IMR-90 (cell line): ENCODE measurements at regions not wholly inside any gene's neighbourhood (a gene's known extent, or its start where the extent isn't known, plus 50 kb on each side); places are given as distances from the start of the nearest gene placed in this dataset.

ENCODE experiments used
- ATAC-seq: fragments of 200-7000 bp; cut with Tn5 transposase; 2 replicates; pipeline ENCODE4 v1.9.1; 2020; ENCODE audit warnings: low read depth, mild to moderate bottlenecking, moderate library complexity
- BruUV-seq: library from RNA; stranded (reverse); fragments of 400-500 nt; replicated peaks from 2 replicates; lab custom pipeline; 2021; lab: Mats Ljungman, UMichigan
- CTCF ChIA-PET: fragments of 300-600 bp; formaldehyde crosslinking; extraction: SDS; loops from one replicate; lab custom pipeline; 2021; ENCODE audit warnings: antibody characterized with exemption; lab: Yijun Ruan, JAX
- POLR2A ChIA-PET: fragments of 300-600 bp; sonication (Branson Sonifier 250); formaldehyde crosslinking; loops from one replicate; lab custom pipeline; 2022; ENCODE audit warnings: antibody characterized with exemption; ENCODE audit not compliant: unreplicated experiment; lab: Charles Lee
- DNase-seq: peaks from one replicate; pipeline ENCODE4 v3.0.0; 2013
- H2AFZ ChIP-seq: replicated peaks from 2 replicates; pipeline ENCODE3; 2013; ENCODE audit warnings: low read length, mild to moderate bottlenecking; ENCODE audit not compliant: poor library complexity
- H2AK5ac ChIP-seq: 2 replicates; pipeline ENCODE4 v1.6.1; 2013; ENCODE audit warnings: low read depth, low read length, inconsistent platforms
- H2AK9ac ChIP-seq: replicated peaks from 2 replicates; pipeline ENCODE3; 2013; ENCODE audit warnings: mild to moderate bottlenecking, low read depth, low read length, moderate library complexity; ENCODE audit not compliant: poor library complexity
- H2BK120ac ChIP-seq: 2 replicates; pipeline ENCODE4 v1.6.1; 2013; ENCODE audit warnings: low read depth, low read length, inconsistent platforms
- H2BK15ac ChIP-seq: 3 replicates; pipeline ENCODE4 v1.6.1; 2013; ENCODE audit warnings: low read depth, low read length, inconsistent platforms
- H2BK20ac ChIP-seq: 2 replicates; pipeline ENCODE4 v1.6.1; 2013; ENCODE audit warnings: low read depth, mild to moderate bottlenecking, inconsistent platforms, low read length, moderate library complexity
- H2BK5ac ChIP-seq: 2 replicates; pipeline ENCODE4 v1.6.1; 2013; ENCODE audit warnings: mild to moderate bottlenecking, low read depth, low read length, inconsistent platforms; ENCODE audit not compliant: poor library complexity, severe bottlenecking
- H3K14ac ChIP-seq: replicated peaks from 2 replicates; pipeline ENCODE4 v1.6.1; 2013; ENCODE audit warnings: low read depth, low read length, inconsistent platforms
- H3K18ac ChIP-seq: 2 replicates; pipeline ENCODE4 v1.6.1; 2013; ENCODE audit warnings: low read depth, low read length, control low read depth
- H3K23ac ChIP-seq: 2 replicates; pipeline ENCODE4 v1.6.1; 2013; ENCODE audit warnings: low read depth, low read length, inconsistent platforms
- H3K27ac ChIP-seq: 2 replicates; pipeline ENCODE4 v1.5.1; 2013; ENCODE audit warnings: mild to moderate bottlenecking, control low read depth, low read length; ENCODE audit not compliant: insufficient read depth
- H3K27me3 ChIP-seq: 2 replicates; pipeline ENCODE4 v1.6.1; 2013; ENCODE audit warnings: low read length; ENCODE audit not compliant: control insufficient read depth, insufficient read depth
- H3K36me3 ChIP-seq: 2 replicates; pipeline ENCODE4 v1.6.1; 2013; ENCODE audit warnings: low read length, mixed read lengths; ENCODE audit not compliant: control insufficient read depth, insufficient read depth
- H3K4ac ChIP-seq: 2 replicates; pipeline ENCODE4 v1.6.1; 2013; ENCODE audit warnings: low read depth, low read length, inconsistent platforms
- H3K4me1 ChIP-seq: 2 replicates; pipeline ENCODE4 v1.6.1; 2013; ENCODE audit warnings: low read length, mixed read lengths; ENCODE audit not compliant: control insufficient read depth, insufficient read depth
- H3K4me2 ChIP-seq: 2 replicates; pipeline ENCODE4 v1.6.1; 2013; ENCODE audit warnings: low read depth, mild to moderate bottlenecking, control low read depth, low read length, moderate library complexity
- H3K4me3 ChIP-seq: 2 replicates; pipeline ENCODE4 v1.5.1; 2013; ENCODE audit warnings: low read depth, mild to moderate bottlenecking, control low read depth, low read length, moderate library complexity; ENCODE audit not compliant: insufficient read depth
- H3K56ac ChIP-seq: 2 replicates; pipeline ENCODE4 v1.6.1; 2013; ENCODE audit warnings: low read length, inconsistent platforms; ENCODE audit not compliant: insufficient read depth; ENCODE audit errors: extremely low read depth
- H3K79me1 ChIP-seq, 2 experiments: 2 replicates each; pipeline ENCODE4 v1.6.1; 2013; ENCODE audit warnings: low read length in 2 of 2, inconsistent platforms in 1 of 2, low read depth in 1 of 2
- H3K9ac ChIP-seq: 2 replicates; pipeline ENCODE4 v1.6.1; 2013; ENCODE audit warnings: low read depth, low read length, control low read depth
- H3K9me1 ChIP-seq: 2 replicates; pipeline ENCODE4 v1.6.1; 2013; ENCODE audit warnings: low read length, inconsistent platforms; ENCODE audit not compliant: insufficient read depth
- H3K9me3 ChIP-seq: 2 replicates; pipeline ENCODE4 v1.6.1; 2013; ENCODE audit warnings: low read length; ENCODE audit not compliant: control insufficient read depth, insufficient read depth
- H4K20me1 ChIP-seq: 2 replicates; pipeline ENCODE4 v1.6.1; 2013; ENCODE audit warnings: low read length, inconsistent platforms; ENCODE audit not compliant: insufficient read depth
- H4K5ac ChIP-seq: 2 replicates; pipeline ENCODE4 v1.6.1; 2013; ENCODE audit warnings: mild to moderate bottlenecking, low read depth, low read length, control low read depth
- H4K8ac ChIP-seq, 2 experiments: 2 replicates each; pipeline ENCODE4 v1.6.1; 2013; ENCODE audit warnings: low read depth in 2 of 2, low read length in 2 of 2, control low read depth in 1 of 2, inconsistent platforms in 1 of 2
- H4K91ac ChIP-seq: 2 replicates; pipeline ENCODE4 v1.6.1; 2013; ENCODE audit warnings: low read depth, low read length, inconsistent platforms; ENCODE audit not compliant: insufficient read depth
- BHLHE40 ChIP-seq: fragments of 150-350 bp; IDR thresholded peaks from 2 replicates; pipeline ENCODE4 v1.6.1; 2016; ENCODE audit warnings: mild to moderate bottlenecking, low read depth, low read length
- CEBPB ChIP-seq: IDR thresholded peaks from 2 replicates; pipeline ENCODE4 v1.6.1; 2012; ENCODE audit warnings: low read depth, low read length, improper control_type of control experiment
- CHD1 ChIP-seq: IDR thresholded peaks from 2 replicates; pipeline ENCODE4 v1.6.1; 2012; ENCODE audit warnings: low read depth, low read length, improper control_type of control experiment
- FOS ChIP-seq: fragments of 150-350 bp; IDR thresholded peaks from 2 replicates; pipeline ENCODE4 v1.6.1; 2016; ENCODE audit warnings: low read depth, low read length
- MAFK ChIP-seq: IDR thresholded peaks from 2 replicates; pipeline ENCODE4 v1.6.1; 2012; ENCODE audit warnings: low read depth, low read length, improper control_type of control experiment
- POLR2A ChIP-seq: IDR thresholded peaks from 2 replicates; pipeline ENCODE4 v1.6.1; 2012; ENCODE audit warnings: mild to moderate bottlenecking, low read depth, low read length
- RCOR1 ChIP-seq: IDR thresholded peaks from 2 replicates; pipeline ENCODE4 v1.6.1; 2012; ENCODE audit warnings: mild to moderate bottlenecking, low read length, improper control_type of control experiment; ENCODE audit not compliant: insufficient replicate concordance
- SMC3 ChIP-seq: fragments of 150-350 bp; IDR thresholded peaks from 2 replicates; pipeline ENCODE4 v1.6.1; 2016; ENCODE audit warnings: low read depth, mild to moderate bottlenecking, antibody characterized with exemption, low read length, moderate library complexity
- WGBS, 2 experiments: methylation state at CpG; one replicate each; pipeline versions ENCODE4 v1.1.5 to v1.1.7; 2013; ENCODE audit warnings: missing lambda C conversion rate in 2 of 2; ENCODE audit not compliant: insufficient read length in 1 of 2; ENCODE audit errors: extremely low coverage in 2 of 2; 5-methylcytosine and 5-hydroxymethylcytosine counted together
- dilution Hi-C: fragments of 300-500 bp; cut with HindIII; formaldehyde crosslinking; loops from one replicate; pipeline ENCODE4 v1.14.3; 2018; ENCODE audit warnings: low sequenced_read_pairs; ENCODE audit not compliant: unreplicated experiment
- in situ Hi-C: fragments of 300-500 bp; cut with MboI; formaldehyde crosslinking; loops from 3 replicates; pipeline ENCODE4 v1.14.3; 2019; ENCODE audit warnings: low sequenced_read_pairs, inconsistent platforms, mixed read lengths
- intact Hi-C: fragments of 100-400 bp; cut with micrococcal nuclease; formaldehyde crosslinking; loops from 2 replicates; pipeline ENCODE4 v1.10.0; 2022

DNA sequence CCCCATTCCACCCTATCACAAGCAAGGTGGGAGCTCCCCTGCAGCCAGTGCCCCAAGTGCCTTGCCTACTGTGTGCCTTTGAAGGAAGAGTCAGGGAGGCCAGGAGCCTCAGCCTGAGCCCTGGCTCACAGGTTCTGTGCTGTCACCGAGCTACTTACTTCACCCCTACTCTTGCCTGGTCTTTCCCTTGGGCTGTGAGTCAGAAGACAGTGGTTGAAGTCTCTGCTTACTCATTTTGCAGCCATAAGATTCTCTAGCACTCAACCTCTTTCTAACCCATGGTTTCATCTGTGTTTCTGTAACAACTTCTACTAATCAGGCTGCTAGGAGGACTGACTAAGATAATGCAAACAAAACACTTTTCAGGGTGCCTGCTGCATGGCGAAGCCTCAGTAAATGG lies 114.5 kb downstream of the PLCE1 start:
- no peaks in the 10 kb centered on the region for H3K36me3 ChIP-seq
- H3K18ac ChIP-seq, result no peak overlapping the region
- H4K8ac ChIP-seq, result no peak overlapping the region
- 0 out of 2 replicates have a peak overlapping the region, but pooled peaks have one; percentile 33 for H4K91ac ChIP-seq
- H3K56ac ChIP-seq, result no peak overlapping the region
- BruUV-seq, result no TSS peak
- no peaks in the 10 kb centered on the region for H3K9me3 ChIP-seq
- H2AK5ac ChIP-seq, result peak overlapping the region; percentile 46; the same call in 1 of the 2 replicates
- H3K9me1 ChIP-seq, result peaks cover 17% of the 10 kb centered on the region
- no peak overlapping the region for H3K4me3 ChIP-seq
- H2BK5ac ChIP-seq, result no peak overlapping the region
- H2AK9ac ChIP-seq, result peak overlapping the region; percentile 10
- POLR2A ChIA-PET, result no interaction called here
- peaks cover 4% of the 10 kb centered on the region; the same call in 1 of the 2 replicates for H4K20me1 ChIP-seq
- peak overlapping the region; percentile 11; the same call in 1 of the 2 replicates for H3K4me2 ChIP-seq
- intact Hi-C loops (loop anchor here (2.0 kb wide), 1 partner anchor 15 kb away; no protein-coding TSS in a partner anchor), in situ Hi-C loops (no loop called here), dilution Hi-C loops (no loop called here)
- CTCF ChIA-PET, result no interaction called here
- peaks cover 17% of the 10 kb centered on the region for H3K4me1 ChIP-seq
- H2BK15ac ChIP-seq, result peak overlapping the region; percentile 39; the same call in 1 of the 3 replicates
- H3K14ac ChIP-seq, result 0 out of 2 replicates have a peak overlapping the region, but pooled peaks have one; percentile 21
- H3K4ac ChIP-seq, result peak overlapping the region; percentile 31
- ATAC-seq, result peak; percentile 86
- H2BK20ac ChIP-seq, result no peak overlapping the region
- no peak overlapping the region for H4K5ac ChIP-seq
- H3K27ac ChIP-seq, result no peak overlapping the region
- H3K79me1 ChIP-seq, result no peaks in the 10 kb centered on the region
- no peak overlapping the region for H3K23ac ChIP-seq
- TF ChIP-seq BHLHE40, result peak; percentile 38; the same call in 1 of the 2 replicates
- no peak for TF ChIP-seq POLR2A
- TF ChIP-seq MAFK, result peak; percentile 38
- no peak for TF ChIP-seq CHD1
- 0 out of 2 replicates have a peak, but pooled peaks have one; percentile 8 for TF ChIP-seq SMC3
- peak; percentile 88 for TF ChIP-seq FOS
- peak; percentile 33 for TF ChIP-seq RCOR1
- TF ChIP-seq CEBPB, result peak; percentile 70
- H2AFZ ChIP-seq, result peak overlapping the region; percentile 44
- H2BK120ac ChIP-seq, result 0 out of 2 replicates have a peak overlapping the region, but pooled peaks have one; percentile 40
- DNase-seq, result peak; percentile 95
- H3K9ac ChIP-seq, result no peak overlapping the region
- no peaks in the 10 kb centered on the region; the same call in 1 of the 2 replicates for H3K27me3 ChIP-seq
- WGBS, 2 experiments, result no CpG with 5 or more reads among the region's 2 CpGs
